SH-SY5Y (cell line): ENCODE measurements at regions not wholly inside any gene's neighbourhood (a gene's known extent, or its start where the extent isn't known, plus 50 kb on each side); places are given as distances from the start of the nearest gene placed in this dataset.

ENCODE experiments used
- GATA2 ChIP-seq: IDR thresholded peaks from 2 replicates; pipeline ENCODE4 v1.6.1; 2011; ENCODE audit warnings: mild to moderate bottlenecking, low read depth, low read length
- GATA3 ChIP-seq: IDR thresholded peaks from 2 replicates; pipeline ENCODE4 v1.6.1; 2011; ENCODE audit warnings: low read depth, mild to moderate bottlenecking, low read length, moderate library complexity

GRCh38 chr7:15747301-15747700 is 60.8 kb upstream of the MEOX2 start:
- no peak for TF ChIP-seq GATA3
- TF ChIP-seq GATA2: no peak

GRCh38 chr7:15743926-15744480 is 57.5 kb upstream of the MEOX2 start:
- TF ChIP-seq GATA2 (no peak), GATA3 (no peak)

- TF ChIP-seq GATA3 (no peak), GATA2 (no peak)
Observed at GRCh38 chr7:15737601-15738000, 51.1 kb upstream of the MEOX2 start.
